Myocyte (in vitro differentiated cells): ENCODE measurements at regions not wholly inside any gene's neighbourhood (a gene's known extent, or its start where the extent isn't known, plus 50 kb on each side); places are given as distances from the start of the nearest gene placed in this dataset.
"Not testable (repeated sequence)": the region's sequence is repeated elsewhere in the genome, so short reads cannot be mapped to it uniquely, and the experiment has no call there.

Experiments
- DNase-seq: peaks from one replicate; pipeline ENCODE4 v3.0.0-alpha.2; 2012; ENCODE audit warnings: low read depth

DNA sequence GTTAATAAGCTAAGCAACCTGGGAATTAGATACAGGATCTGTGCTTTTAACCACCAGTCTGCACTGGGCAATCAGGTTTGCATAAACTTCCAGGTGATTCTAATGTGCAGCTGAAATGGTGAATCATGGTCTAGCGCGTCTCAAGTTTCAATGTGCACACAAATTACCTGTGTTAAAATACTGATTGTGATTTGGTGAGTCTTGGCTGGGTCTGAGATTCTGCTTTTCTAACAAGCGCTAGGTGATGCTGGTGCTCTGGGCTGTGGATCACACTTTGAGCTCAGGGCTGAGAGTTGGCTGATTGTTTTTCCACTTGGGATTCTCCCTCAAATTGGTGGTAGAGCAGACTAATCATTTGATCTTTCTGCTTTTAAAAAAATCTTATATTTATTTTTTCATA is 124.8 kb downstream of the C12orf75 start:
- no peak for DNase-seq

DNA sequence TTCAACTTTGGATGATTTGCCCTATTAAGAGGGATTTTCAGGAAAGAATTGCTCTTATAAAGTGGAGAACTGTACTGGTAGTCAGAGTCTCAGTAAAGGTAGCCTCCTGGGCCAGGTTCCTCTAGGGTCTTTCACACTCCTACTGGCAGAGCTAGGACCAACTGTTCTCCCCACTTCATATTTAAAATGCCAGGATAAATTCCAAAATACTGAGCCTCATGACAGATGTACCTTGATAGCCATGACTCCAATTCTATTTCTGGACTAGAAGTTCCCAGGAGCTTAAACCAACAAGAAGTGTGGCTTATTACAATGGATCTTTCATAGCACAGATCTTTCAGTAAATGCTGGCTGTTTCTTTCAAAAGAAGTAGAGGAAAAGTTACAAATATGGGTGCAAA is 126.5 kb downstream of the C12orf75 start:
- DNase-seq = peak; percentile 91

DNA sequence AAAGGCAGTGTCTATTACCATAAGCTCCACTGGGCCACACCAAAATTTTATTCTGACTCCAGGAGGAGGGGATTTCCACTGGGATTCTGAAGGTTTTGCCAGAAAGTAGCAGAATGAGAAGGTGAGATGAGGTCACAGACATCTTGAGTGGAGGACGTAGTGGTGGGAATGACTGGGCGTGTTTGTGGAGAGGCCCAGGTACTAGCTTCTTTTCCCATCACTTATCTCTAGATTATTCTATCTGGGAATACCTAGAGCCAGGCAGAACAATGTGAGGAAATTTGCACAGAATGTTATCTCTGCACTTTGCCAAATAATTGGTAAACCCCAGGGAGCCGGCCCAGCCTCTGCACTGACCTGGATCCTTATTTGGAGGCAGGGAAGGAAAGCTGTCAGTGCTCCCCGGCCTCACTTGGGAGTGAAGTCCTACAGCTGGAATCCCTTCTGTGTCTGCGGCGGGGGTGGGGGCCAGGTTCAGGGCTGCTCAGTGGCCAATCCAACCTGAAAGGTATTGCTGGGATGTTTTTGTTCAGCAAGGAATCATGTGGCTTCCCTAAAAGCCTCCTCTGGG is 129.4 kb downstream of the C12orf75 start:
- no peak for DNase-seq

DNA sequence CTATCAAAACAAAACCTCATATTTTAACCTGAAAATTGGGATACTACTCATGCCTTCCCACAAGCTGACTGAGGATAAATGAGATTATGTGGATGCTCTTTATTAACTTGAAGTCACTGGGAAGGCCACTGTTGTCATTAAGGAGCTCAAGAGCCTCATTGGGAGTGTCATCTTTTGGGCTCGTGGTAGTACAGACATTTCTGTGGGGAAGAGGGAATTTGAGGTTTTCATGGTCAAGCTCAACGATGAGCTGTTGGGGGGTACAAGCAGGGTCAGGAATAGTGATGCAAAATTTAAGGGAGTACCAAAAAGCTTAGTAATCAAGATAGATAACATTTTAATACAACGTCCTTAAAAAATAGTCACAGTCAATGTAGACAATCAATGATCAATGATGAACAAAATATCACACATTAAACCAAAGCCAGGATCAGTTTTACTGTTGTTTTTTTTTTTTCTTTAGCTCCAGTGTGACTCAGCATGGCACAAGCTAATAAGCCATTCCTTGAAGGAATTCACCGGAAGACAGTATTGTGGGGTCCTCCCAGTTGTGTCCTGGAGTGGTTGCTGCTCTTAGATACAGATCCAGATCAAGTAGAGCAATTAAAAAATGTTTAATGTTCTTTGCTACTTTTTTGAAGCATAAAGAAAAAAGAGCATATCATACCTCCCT is 130.9 kb downstream of the C12orf75 start:
- DNase-seq = peak; percentile 86

DNA sequence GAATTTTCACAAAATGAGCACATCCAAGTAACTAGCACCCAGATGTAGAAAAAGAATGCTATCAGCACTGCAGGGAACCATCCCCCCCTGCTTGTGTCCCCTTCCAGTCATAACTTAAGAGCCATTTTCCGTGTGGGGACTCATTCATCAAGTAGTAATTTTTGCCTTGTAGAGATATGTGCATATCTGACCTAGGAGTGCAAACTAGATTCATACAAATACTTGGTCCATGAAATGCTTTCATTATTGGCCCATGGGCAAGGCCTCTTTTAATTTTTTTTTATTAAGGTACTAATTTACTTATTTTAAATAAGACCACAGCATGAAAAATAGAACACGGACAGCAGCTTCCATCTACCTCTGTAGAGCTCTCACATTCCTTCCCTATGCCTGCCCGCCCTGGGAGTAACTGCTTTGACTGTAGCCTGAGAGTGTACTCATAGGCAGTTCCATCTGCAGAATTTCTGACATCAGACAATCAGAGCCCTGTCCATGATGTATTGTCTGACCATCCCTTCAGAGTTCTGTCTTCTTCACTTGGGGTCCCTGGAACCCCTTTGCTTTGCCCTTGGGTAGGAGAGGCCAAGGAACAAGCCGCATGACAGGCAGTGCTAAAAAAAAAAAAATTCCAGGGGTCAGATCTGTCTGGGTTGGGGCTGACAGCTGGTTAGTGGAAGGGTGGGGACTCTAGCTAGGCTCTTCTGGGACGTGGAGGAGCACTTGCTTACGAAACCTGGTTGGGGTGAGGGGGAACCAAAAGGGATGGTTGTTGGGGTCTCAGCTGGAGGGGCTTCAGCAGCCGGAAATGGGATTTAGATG is 131.7 kb downstream of the C12orf75 start:
- peak; percentile 76 for DNase-seq

DNA sequence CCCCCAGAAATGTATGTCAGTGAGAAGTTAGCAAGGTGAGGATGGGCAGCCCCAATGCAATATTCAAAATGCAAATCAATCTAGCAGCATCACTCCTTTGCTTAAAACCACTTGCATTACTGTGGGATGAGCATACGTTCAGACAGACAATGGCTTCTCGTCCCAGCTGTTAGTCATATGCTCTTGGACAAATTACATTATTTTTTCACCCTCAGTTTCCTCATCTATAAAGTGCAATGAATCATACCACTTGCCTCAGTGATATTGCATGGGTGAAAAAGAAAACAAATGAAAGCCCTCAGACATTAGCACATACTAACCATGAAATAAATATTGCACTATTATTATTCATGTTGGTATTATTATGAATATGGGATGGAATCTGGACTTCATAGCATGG is 132.3 kb downstream of the C12orf75 start:
- peak; percentile 26 for DNase-seq

DNA sequence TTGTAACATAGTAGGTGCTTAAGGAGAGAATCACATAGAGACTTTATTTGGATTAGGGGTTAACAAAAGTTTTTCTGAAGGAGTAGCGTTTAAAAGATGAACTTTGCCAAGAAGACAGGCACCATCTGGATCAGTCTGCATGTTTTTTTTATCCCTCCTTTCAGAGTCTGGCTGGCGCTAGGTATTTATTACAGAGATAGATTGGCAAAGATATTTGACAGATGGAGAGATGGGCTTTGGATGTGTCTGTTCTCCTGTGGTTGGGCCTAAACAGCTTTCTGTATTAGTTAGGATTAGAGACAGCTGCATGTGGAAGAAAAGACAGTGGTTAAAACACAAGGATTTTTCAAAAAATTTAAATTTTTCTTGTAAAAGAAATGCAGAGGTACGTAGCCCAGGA is 133.9 kb downstream of the C12orf75 start:
- peak; percentile 53 for DNase-seq

DNA sequence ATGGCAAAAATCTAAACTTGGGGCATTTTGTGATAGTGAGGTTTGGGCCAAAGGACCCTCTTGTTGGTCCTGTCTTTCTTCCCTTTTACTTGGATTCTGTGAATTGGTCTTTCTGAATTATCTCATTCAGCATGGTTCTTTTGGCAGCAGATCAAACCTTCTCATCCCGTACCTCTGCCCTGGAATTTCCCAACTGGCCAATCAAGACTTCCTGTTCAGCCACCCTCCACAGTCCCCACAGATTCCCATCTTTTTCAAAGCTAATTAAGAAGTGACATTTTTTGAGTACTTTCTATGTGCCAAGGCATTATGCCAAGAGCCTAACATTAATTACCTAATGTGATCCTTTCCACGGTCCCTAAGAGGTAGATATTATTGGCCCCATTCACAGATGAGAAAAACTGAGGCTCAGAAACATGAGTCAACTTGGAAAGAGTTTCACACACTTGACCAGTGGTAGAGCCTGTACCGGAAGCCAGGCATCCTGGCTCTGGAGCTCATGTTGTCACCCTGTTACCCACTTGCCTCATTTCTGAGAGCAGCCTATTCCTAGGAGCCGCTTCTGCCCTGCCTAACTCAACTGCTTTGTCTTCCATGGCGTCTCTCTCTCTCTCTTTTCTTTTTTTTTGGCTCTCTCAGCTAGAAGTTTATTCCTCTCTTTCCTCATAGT is 135.9 kb downstream of the C12orf75 start:
- DNase-seq = no peak

DNA sequence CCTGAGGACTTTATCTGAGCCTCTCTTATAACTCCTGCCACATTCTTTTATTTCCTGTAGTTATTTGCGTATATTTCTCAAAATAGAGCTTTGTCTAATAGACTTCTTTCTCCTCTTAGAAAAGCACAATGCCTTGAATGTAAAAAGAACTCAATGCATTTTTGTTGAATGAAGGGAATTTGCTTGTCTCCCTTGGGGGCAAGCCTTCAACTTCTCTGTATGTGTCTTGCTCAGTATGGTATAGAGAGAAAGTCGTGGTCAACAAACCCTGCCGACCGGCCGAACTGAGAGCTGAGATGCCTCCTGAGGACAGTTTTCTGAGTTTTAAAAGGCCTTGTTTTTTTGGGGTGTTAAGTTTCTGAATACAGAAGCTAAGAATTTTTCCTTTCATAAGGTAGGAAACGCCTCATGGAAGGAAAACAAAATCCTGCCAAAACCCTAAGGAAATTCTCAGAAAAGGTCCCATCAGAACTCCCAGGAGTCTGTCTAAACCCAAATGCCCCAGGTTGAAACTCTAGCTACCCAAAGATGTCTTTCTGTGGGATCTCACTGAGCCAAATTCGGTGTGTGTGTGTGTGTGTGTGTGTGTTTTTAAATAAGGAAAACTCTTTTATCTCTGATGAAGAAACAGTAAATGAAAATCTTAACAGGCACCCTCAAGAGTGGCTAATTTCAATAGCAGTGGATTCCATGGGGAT is 136.6 kb downstream of the C12orf75 start:
- no peak for DNase-seq

DNA sequence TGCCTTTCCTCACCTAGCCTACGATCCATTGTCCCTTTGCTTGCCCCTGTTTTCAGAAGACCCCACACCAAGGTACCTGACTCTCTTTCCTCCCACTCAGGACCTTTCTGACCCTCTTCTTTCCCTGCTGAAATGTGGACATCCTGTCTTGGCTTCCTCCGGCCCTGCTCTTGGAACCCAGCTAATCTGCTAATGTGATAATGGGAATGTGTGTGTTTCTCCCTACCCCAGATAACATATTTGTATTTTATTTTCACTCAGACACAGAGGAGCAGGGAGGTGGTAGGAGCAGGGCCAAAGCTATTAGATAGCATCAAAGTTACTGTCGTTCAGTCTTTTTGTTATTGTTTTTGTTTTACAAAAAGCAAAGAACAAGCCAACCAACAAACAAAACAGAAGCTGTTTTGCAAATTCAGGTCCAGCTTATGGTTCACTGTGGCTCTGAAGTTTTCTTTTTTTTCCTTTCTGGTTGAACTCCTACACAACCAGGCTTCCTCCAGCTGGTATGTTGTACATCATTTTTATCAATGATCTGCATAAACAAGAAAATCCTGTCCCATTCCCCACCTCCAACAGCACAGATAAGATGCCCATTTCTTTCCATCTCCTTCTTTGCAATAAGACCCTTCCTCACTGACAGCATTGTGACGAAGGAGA is 137.3 kb downstream of the C12orf75 start:
- DNase-seq = no peak

DNA sequence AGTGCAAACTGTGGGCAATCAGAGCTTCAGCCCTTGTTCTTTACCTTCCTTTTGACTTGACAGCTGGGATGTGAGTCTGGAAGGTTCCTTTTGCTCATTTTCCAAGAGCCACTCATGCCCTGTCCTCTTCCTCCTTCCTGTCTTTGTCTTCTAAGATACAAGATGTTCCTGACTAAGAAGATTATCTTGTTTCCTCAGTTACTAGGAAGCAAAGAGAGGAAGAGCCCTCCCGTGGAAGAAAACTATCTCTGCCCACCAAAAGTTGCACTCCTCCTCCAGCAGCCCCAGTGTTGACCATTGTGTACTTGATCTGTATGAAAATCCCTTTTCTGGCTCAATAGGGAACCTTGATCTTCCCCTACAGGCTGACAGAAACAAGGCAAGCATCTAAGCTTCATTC is 138.0 kb downstream of the C12orf75 start:
- no peak for DNase-seq

DNA sequence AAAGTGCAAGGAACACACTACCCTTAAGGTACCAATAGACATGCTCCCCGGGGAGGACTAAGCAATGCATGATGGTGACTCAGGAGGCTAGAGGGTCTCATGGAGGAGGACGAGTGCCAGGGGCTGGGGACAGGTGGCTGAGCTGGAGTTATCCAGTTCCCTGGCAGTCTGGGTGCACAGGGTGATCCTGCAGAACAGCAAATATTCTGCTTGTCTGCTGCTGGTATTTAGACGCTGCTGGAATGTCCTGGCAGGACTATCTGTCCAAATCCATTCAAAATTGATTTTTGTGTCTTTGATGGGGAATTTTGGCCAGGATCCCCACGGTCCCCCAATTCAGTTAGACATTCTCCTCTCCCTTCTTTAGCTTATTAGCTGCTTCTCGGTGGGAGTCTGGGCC is 138.7 kb downstream of the C12orf75 start:
- peak; percentile 27 for DNase-seq

DNA sequence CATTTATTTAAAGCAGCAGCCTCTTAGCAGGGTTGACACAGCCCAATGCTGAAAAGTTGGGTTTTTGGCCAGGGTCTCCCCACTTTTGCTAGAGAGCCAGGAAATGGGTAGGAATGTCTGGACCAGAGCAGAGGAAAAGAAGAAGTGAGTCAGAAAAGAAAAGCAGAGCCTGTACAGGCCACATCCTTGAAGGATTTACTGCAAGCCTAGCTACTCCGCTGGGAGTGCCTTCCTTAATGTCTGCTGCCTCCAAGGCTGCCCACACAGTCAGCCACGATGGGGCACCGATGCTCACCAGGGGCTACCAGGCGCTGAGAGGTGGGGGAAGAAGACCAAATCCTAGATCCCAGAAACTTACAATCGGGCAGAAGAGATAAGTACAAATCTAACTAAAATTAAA is 139.2 kb downstream of the C12orf75 start:
- DNase-seq = no peak

DNA sequence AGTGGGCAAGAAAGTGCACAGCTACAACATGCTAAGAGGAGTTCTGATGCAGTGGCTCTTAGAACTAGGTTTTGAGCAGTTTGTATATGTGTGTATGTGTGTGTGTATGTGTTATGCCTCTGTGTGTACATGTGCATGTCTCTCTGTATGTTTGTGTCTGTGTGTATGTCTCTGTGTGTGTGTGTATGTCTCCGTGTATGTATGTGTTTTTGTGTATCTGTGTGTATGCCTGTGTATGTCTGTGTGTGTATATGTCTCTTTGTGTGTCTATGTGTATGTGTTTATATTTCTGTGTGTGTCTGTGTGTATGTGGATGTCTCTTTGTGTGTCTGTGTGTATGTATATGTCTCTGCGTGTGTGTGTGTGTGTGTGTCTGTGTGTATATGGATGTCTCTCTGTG is 139.6 kb downstream of the C12orf75 start:
- no peak for DNase-seq

DNA sequence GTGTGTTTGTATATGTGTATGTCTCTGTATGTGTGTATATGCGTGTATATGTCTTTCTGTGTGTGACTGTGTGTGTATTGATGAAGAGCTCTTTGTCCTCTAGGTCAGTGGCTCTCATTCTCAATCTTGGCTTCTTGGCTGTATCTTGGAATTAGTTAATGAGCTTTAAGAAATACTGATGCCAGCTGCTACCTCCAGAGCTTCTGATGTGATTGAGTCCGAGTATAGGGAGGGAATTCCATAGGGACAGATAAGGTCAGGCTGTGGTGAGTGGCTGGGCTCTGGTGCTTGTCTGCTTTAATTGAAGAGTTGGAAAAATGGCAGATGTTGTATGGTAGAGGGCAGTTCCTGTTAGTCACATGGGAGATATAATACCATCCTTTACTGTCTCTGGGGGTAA is 140.1 kb downstream of the C12orf75 start:
- DNase-seq = no peak

DNA sequence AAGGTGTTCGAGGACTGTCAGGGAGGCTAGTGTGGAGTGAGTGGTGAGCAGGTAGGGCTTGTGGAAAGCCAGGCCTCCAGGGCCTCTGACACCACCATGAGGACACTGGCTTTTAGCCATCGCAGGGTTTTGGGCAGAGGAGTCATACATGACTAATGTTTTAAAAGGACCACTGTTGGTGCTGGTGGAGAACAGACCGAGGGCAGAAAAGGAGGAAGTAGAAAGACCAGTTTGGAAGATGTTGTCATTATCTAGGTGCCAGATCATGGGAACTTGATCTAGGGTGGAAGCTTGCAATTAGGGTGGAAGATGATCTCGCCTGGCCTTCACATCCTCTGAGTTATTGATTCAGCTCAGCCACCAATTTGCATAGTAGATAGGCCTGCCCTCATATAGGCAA is 144.2 kb downstream of the C12orf75 start:
- DNase-seq = peak; percentile 66

DNA sequence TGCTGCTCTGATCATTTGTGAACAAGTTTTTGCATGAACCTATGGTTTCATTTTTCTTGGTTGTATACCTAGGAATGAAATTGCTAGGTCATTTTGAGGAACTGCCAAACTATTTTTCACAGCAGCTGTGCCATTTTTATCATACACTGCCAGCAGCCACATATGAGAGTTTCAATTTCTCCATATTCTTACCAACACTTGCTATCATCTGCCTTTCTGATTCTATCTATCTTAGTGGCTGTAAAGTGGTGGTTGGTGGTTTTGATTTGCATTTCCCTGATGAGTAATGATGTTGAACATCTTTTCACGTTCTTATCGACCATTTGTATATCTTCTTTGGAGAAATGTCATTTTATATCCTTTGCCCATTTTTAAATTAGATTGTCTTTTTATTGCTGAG is 146.1 kb downstream of the C12orf75 start:
- no peak for DNase-seq

DNA sequence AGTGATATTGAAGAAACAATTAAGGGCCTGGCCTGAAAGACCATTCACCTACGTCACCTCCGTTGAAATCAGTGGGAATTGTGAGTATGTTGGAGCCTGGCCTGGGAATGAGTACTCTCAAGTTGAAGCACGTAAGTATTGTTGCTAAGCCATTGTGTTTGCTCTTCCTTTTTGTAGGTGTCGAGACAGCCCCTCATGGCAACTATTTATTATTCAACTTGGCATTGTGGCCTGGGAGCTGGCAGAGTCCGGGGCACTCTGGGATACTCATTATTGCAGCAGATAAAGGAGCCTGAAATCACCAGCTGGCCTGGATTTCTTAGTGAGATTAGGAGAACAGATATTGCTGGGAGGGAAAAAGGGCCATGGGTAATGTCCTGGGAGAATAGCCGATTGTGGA is 147.4 kb downstream of the C12orf75 start:
- no peak for DNase-seq

DNA sequence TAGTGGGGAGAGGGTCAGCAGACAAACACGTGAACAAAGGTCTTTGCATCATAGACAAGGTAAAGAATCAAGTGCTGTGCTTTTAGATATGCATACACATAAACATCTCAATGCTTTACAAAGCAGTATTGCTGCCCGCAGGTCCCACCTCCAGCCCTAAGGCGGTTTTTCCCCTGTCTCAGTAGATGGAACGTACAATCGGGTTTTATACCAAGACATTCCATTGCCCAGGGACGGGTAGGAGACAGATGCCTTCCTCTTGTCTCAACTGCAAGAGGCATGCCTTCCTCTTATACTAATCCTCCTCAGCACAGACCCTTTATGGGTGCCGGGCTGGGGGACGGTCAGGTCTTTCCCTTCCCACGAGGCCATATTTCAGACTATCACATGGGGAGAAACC is 148.3 kb downstream of the C12orf75 start:
- DNase-seq = not testable (repeated sequence)

DNA sequence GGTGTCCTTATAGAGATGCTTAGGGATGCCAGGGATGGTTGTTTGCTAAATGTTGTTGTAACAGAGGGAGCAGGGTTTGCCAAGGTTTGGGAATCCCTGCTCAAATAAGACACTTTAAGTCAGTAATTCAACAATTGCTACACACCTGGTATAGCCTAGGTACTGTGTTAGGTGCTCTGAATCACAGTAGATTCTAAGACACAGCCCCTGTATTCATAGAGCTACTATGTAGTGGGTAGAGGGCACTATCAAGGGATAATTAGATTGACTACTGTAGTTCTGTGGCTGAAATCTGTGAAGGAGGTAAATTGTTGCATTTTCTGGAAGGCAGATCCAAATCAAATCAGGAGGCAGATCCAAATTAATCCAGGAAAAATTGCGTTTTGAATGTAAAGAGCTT is 149.2 kb downstream of the C12orf75 start:
- DNase-seq = no peak

DNA sequence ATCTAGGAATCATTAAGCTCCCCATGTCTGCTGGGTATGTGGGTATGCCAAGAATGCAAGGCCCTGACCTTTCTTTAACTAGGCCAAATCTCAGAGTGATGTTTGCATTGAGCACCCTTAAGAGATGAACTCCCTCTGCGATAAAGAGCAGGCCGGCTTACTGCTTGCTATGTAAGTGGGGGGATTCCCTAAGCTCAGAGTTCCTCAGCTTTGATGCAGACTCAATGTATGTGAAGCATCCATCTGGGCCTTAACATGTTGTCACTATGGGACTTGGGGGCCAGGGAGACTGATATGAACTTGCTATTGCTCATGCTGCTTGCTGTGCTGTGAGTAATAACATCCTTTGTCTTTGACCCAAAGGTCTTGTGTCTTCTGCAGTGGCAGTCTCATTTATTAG is 149.7 kb downstream of the C12orf75 start:
- DNase-seq = no peak
